Mucosa of descending colon (tissue), 3 donors: ENCODE measurements at regions not wholly inside any gene's neighbourhood (a gene's known extent, or its start where the extent isn't known, plus 50 kb on each side); places are given as distances from the start of the nearest gene placed in this dataset.
"Not testable (repeated sequence)": the region's sequence is repeated elsewhere in the genome, so short reads cannot be mapped to it uniquely, and the experiment has no call there.

Experiments used
- ATAC-seq: fragments of 200-7000 bp; cut with Tn5 transposase; one replicate; pipeline ENCODE4 v1.9.1; 2020; ENCODE audit warnings: mild to moderate bottlenecking, moderate library complexity
- DNase-seq, 3 donors: peaks; one replicate each; pipeline ENCODE4 v3.0.0-alpha.2; 2020
- H3K36me3 ChIP-seq: fragments of 200-600 bp; one replicate; pipeline ENCODE4 v1.8.0; 2021; ENCODE audit warnings: low read depth, mild to moderate bottlenecking
- H3K4me1 ChIP-seq: fragments of 200-600 bp; one replicate; pipeline ENCODE4 v1.8.0; 2021; ENCODE audit warnings: low read depth, mild to moderate bottlenecking
- H3K4me3 ChIP-seq: fragments of 200-600 bp; one replicate; pipeline ENCODE4 v1.8.0; 2021; ENCODE audit warnings: mild to moderate bottlenecking
- H3K9me3 ChIP-seq: fragments of 200-600 bp; one replicate; pipeline ENCODE4 v1.8.0; 2021; ENCODE audit warnings: mild to moderate bottlenecking
- CTCF ChIP-seq: fragments of 200-600 bp; IDR thresholded peaks from one replicate; pipeline ENCODE4 v1.8.0; 2022; ENCODE audit warnings: antibody characterized with exemption, mild to moderate bottlenecking
- intact Hi-C, 2 donors: fragments of 100-400 bp; cut with DNase I in 1 of 2; cut with micrococcal nuclease in 1 of 2; formaldehyde crosslinking; loops; one replicate each; pipeline versions ENCODE4 v1.11.0 to v1.11.1; 2022; cut with DNase I, micrococcal nuclease
- donor health status: DM: no; HTN: no; CAD: no; lungs with moderate emphysema.
- donor health status: DM: no; HTN: no; CAD: no.
- donor health status: DM: no; HTN: yes; CAD: no.

GRCh38 chr6:4336084-4336483, 200.7 kb upstream of the ECI2 start:
- Histone ChIP-seq H3K4me3 (no peak overlapping the region), H3K4me1 (peaks cover under 1% of the 10 kb centered on the region), H3K9me3 (no peaks in the 10 kb centered on the region), H3K36me3 (no peaks in the 10 kb centered on the region)
- no peak for TF ChIP-seq CTCF
- ATAC-seq (no peak), DNase-seq (no peak)
- intact Hi-C loops = no loop called here

- H3K9me3 ChIP-seq, ATAC-seq, H3K4me1 ChIP-seq, intact Hi-C loops, H3K36me3 ChIP-seq, H3K4me3 ChIP-seq: not testable (repeated sequence)
- peak; percentile 74 to 78 (median 75) for DNase-seq
Measured at GRCh38 chr6:4334158-4334740, 198.9 kb upstream of the ECI2 start.

DNA sequence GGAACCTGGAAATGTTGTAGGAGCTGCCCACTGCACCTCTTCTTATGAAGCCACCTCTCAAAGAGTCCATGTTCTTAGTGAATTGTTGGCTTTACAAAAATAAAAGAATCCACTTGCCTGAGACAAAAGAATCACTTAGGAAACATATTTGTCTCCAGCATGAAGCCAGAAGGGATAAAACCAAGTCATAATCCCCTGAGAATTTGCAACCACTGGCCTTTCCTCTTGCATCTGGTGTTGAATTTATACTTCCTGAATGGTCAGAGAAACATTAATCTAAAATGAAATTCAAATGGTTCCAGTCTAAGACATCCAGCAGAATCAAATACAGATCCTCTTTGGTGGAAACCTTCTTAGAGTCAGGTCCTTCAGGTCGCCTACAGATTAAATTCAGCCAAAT, 192.5 kb upstream of the ECI2 start:
- H3K9me3 ChIP-seq = no peaks in the 10 kb centered on the region
- ATAC-seq (no peak), DNase-seq (no peak)
- H3K4me3 ChIP-seq = no peak overlapping the region
- no peaks in the 10 kb centered on the region for H3K4me1 ChIP-seq
- no peak for TF ChIP-seq CTCF
- intact Hi-C loops = no loop called here
- H3K36me3 ChIP-seq = no peaks in the 10 kb centered on the region

- intact Hi-C loops = no loop called here
Measured at GRCh38 chr6:4324746-4325145, 189.4 kb upstream of the ECI2 start.

DNA sequence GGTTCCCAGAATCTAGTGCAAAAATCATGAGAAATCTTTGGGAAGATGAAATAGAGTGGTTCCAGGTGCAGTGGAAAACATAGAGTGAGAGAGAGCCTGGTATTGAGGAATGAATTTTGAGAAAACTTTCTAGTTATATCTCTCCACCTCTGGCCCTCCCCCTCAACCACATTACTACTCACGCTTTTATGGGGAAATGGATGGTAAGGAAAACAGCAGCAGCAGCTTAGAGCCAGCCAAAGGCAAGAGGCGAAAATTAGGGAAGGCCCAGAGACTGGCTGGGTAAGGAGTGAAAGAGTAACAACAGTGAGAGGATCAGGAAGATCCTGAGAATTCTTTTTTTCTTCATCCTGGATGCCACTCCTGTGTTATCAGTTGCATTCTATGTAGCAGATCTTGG, 187.9 kb upstream of the ECI2 start:
- DNase-seq = no peak
- Histone ChIP-seq H3K4me3 (no peak overlapping the region), H3K9me3 (no peaks in the 10 kb centered on the region), H3K36me3 (no peaks in the 10 kb centered on the region), H3K4me1 (peaks cover 25% of the 10 kb centered on the region)
- intact Hi-C loops = no loop called here
- ATAC-seq = peak; percentile 2
- TF ChIP-seq CTCF = no peak

More at GRCh38 chr6:4324746-4325145, 189.4 kb upstream of the ECI2 start:
- Histone ChIP-seq H3K4me1 (peaks cover 20% of the 10 kb centered on the region), H3K36me3 (no peaks in the 10 kb centered on the region), H3K4me3 (no peak overlapping the region), H3K9me3 (no peaks in the 10 kb centered on the region)
- TF ChIP-seq CTCF = no peak
- DNase-seq (no peak), ATAC-seq (no peak)

GRCh38 chr6:4322846-4323309, 187.5 kb upstream of the ECI2 start:
- DNase-seq (peak in 1 of 3 donors; percentile 64), ATAC-seq (peak; percentile 81)
- intact Hi-C loops = no loop called here
- peaks cover 25% of the 10 kb centered on the region for H3K4me1 ChIP-seq
- no peak overlapping the region for H3K4me3 ChIP-seq
- no peaks in the 10 kb centered on the region for H3K9me3 ChIP-seq
- no peaks in the 10 kb centered on the region for H3K36me3 ChIP-seq
- no peak for TF ChIP-seq CTCF
